WTC11 (cell line): ENCODE measurements at regions not wholly inside any gene's neighbourhood (a gene's known extent, or its start where the extent isn't known, plus 50 kb on each side); places are given as distances from the start of the nearest gene placed in this dataset.
A peak's percentile ranks its signal among the peaks of the same experiment; 100 is the strongest.

Experiments
- ATAC-seq: fragments of 200-7000 bp; cut with Tn5 transposase; 2 replicates; pipeline ENCODE4 v1.10.0; 2021; ENCODE audit warnings: mild to moderate bottlenecking, moderate library complexity
- CTCF ChIA-PET: fragments of 300-600 bp; sonication (Branson Sonifier 250); formaldehyde crosslinking; loops from one replicate; lab custom pipeline; 2021; ENCODE audit warnings: antibody characterized with exemption; lab: Charles Lee
- POLR2A ChIA-PET: fragments of 350-600 bp; sonication (Branson Sonifier 250); formaldehyde crosslinking; loops from one replicate; lab custom pipeline; 2021; ENCODE audit warnings: antibody characterized with exemption; lab: Charles Lee
- DNase-seq: peaks from one replicate; pipeline ENCODE4 v3.0.0; 2021; ENCODE audit warnings: low spot score
- H3K27ac Mint-ChIP-seq: 2 replicates; pipeline ENCODE4 v1.8.0; 2021; ENCODE audit warnings: mixed read lengths
- H3K27me3 Mint-ChIP-seq: 2 replicates; pipeline ENCODE4 v1.8.0; 2021; ENCODE audit warnings: low read depth, mild to moderate bottlenecking, moderate library complexity, mixed read lengths
- H3K36me3 Mint-ChIP-seq: 2 replicates; pipeline ENCODE4 v1.8.0; 2021; ENCODE audit warnings: mixed read lengths
- H3K4me1 Mint-ChIP-seq: 2 replicates; pipeline ENCODE4 v1.8.0; 2022; ENCODE audit warnings: mixed read lengths
- H3K4me3 Mint-ChIP-seq: 2 replicates; pipeline ENCODE4 v1.8.0; 2021; ENCODE audit warnings: mild to moderate bottlenecking, moderate library complexity, mixed read lengths
- H3K9me3 Mint-ChIP-seq: 2 replicates; pipeline ENCODE4 v1.8.0; 2021; ENCODE audit warnings: mixed read lengths
- ARID4B ChIP-seq: sonication (generic); formaldehyde crosslinking; IDR thresholded peaks from 2 replicates; pipeline ENCODE4 v1.8.0; 2023; ENCODE audit warnings: missing genetic modification reagents, mild to moderate bottlenecking, borderline replicate concordance
- ATF1 ChIP-seq: sonication (generic); formaldehyde crosslinking; IDR thresholded peaks from 2 replicates; pipeline ENCODE4 v1.8.1; 2023; ENCODE audit warnings: mild to moderate bottlenecking, moderate library complexity, missing genetic modification reagents
- CBFB ChIP-seq: sonication (generic); formaldehyde crosslinking; IDR thresholded peaks from 2 replicates; pipeline ENCODE4 v1.8.1; 2022; ENCODE audit warnings: mild to moderate bottlenecking, low read depth, missing genetic modification reagents
- CDX4 ChIP-seq: fragments of 250-450 bp; sonication (Bioruptor Pico); IDR thresholded peaks from 2 replicates; pipeline ENCODE4 v1.9.0; 2021; ENCODE audit warnings: moderate library complexity, mild to moderate bottlenecking, inconsistent platforms, borderline replicate concordance
- CREB1 ChIP-seq: sonication (generic); formaldehyde crosslinking; IDR thresholded peaks from 2 replicates; pipeline ENCODE4 v1.8.0; 2023; ENCODE audit warnings: mild to moderate bottlenecking, missing genetic modification reagents
- EMX1 ChIP-seq: fragments of 250-450 bp; sonication (Bioruptor Pico); IDR thresholded peaks from 2 replicates; pipeline ENCODE4 v1.8.0; 2021; ENCODE audit warnings: mild to moderate bottlenecking
- GTF2I ChIP-seq: fragments of 250-450 bp; sonication (Bioruptor Pico); conservative IDR thresholded peaks from 2 replicates; pipeline ENCODE4 v1.4.0; 2021; ENCODE audit warnings: mild to moderate bottlenecking
- MAX ChIP-seq: sonication (generic); formaldehyde crosslinking; IDR thresholded peaks from 2 replicates; pipeline ENCODE4 v1.8.0; 2022; ENCODE audit warnings: mild to moderate bottlenecking, missing genetic modification reagents
- NFYB ChIP-seq: sonication (generic); formaldehyde crosslinking; conservative IDR thresholded peaks from 2 replicates; pipeline ENCODE4 v1.8.0; 2022; ENCODE audit warnings: low read depth, missing genetic modification reagents
- NR3C1 ChIP-seq: sonication (generic); formaldehyde crosslinking; conservative IDR thresholded peaks from 2 replicates; pipeline ENCODE4 v1.8.1; 2023; ENCODE audit warnings: low read depth, mild to moderate bottlenecking, missing genetic modification reagents
- STAT6 ChIP-seq: sonication (generic); formaldehyde crosslinking; conservative IDR thresholded peaks from 2 replicates; pipeline ENCODE4 v1.8.1; 2023; ENCODE audit warnings: mild to moderate bottlenecking, low read depth, missing genetic modification reagents, moderate library complexity
- TEAD4 ChIP-seq: sonication (generic); formaldehyde crosslinking; IDR thresholded peaks from 2 replicates; pipeline ENCODE4 v1.8.0; 2022; ENCODE audit warnings: mild to moderate bottlenecking, missing genetic modification reagents
- USF1 ChIP-seq: sonication (generic); formaldehyde crosslinking; IDR thresholded peaks from 2 replicates; pipeline ENCODE4 v1.8.0; 2022; ENCODE audit warnings: mild to moderate bottlenecking, missing genetic modification reagents
- ZBTB43 ChIP-seq: sonication (generic); formaldehyde crosslinking; IDR thresholded peaks from 2 replicates; pipeline ENCODE4 v1.8.1; 2023; ENCODE audit warnings: mild to moderate bottlenecking, missing genetic modification reagents
- ZNF138 ChIP-seq: sonication (generic); formaldehyde crosslinking; conservative IDR thresholded peaks from 2 replicates; pipeline ENCODE4 v1.8.1; 2022; ENCODE audit warnings: mild to moderate bottlenecking, moderate library complexity, missing genetic modification reagents
- ZSCAN18 ChIP-seq: fragments of 250-450 bp; sonication (Bioruptor Pico); IDR thresholded peaks from 2 replicates; pipeline ENCODE4 v2.1.2; 2022; ENCODE audit warnings: mild to moderate bottlenecking, moderate library complexity

- ATAC-seq, result peak; percentile 58
- no peak for TF ChIP-seq USF1 (CRISPR knock-in tag)
- Mint-ChIP-seq H3K4me1 (peaks cover 13% of the 10 kb centered on the region), H3K27ac (peak overlapping the region; percentile 1; the same call in 1 of the 2 replicates), H3K9me3 (no peaks in the 10 kb centered on the region), H3K4me3 (no peak overlapping the region), H3K27me3 (no peaks in the 10 kb centered on the region), H3K36me3 (no peaks in the 10 kb centered on the region)
- no peak for DNase-seq
- ChIA-PET POLR2A (no interaction called here), CTCF (no interaction called here)
These were observed 226.3 kb upstream of the SMLR1 start for GRCh38 chr6:130600880-130601341.

GRCh38 chr6:130602151-130602770, 224.9 kb upstream of the SMLR1 start:
- no peaks in the 10 kb centered on the region for H3K27me3 Mint-ChIP-seq
- H3K27ac Mint-ChIP-seq, result no peak overlapping the region
- H3K9me3 Mint-ChIP-seq, result no peaks in the 10 kb centered on the region
- no peak for ATAC-seq
- peaks cover 11% of the 10 kb centered on the region for H3K4me1 Mint-ChIP-seq
- H3K36me3 Mint-ChIP-seq, result no peaks in the 10 kb centered on the region
- DNase-seq, result no peak
- POLR2A ChIA-PET, result no interaction called here
- no peak for TF ChIP-seq CREB1 (CRISPR knock-in tag)
- TF ChIP-seq MAX (CRISPR knock-in tag), result no peak
- no peak for TF ChIP-seq GTF2I (CRISPR knock-in tag)
- TF ChIP-seq ARID4B (CRISPR knock-in tag), result no peak
- peak; percentile 60; the same call in 1 of the 2 replicates for TF ChIP-seq CDX4 (CRISPR knock-in tag)
- TF ChIP-seq NFYB (CRISPR knock-in tag), result no peak
- TF ChIP-seq, all 79 proteins: peak for 1
- H3K4me3 Mint-ChIP-seq, result no peak overlapping the region
- CTCF ChIA-PET, result interaction anchor here (0.6 kb wide), 1 partner anchor 178 kb away, joined by 4 read pairs; no protein-coding TSS in a partner anchor

- CTCF ChIA-PET, result interaction anchor here (0.8 kb wide), 1 partner anchor 95 kb away, joined by 3 read pairs; no protein-coding TSS in a partner anchor
- no peaks in the 10 kb centered on the region for H3K36me3 Mint-ChIP-seq
- DNase-seq, result no peak
- ATAC-seq, result no peak
- H3K4me1 Mint-ChIP-seq, result peaks cover 11% of the 10 kb centered on the region
- no peak overlapping the region for H3K27ac Mint-ChIP-seq
- H3K27me3 Mint-ChIP-seq, result no peaks in the 10 kb centered on the region
- no peak overlapping the region for H3K4me3 Mint-ChIP-seq
- no peaks in the 10 kb centered on the region for H3K9me3 Mint-ChIP-seq
- POLR2A ChIA-PET, result no interaction called here
- TF ChIP-seq ATF1 (no peak), EMX1 (CRISPR knock-in tag) (no peak), ZSCAN18 (no peak), CBFB (CRISPR knock-in tag) (no peak), TEAD4 (CRISPR knock-in tag) (no peak), ZBTB43 (CRISPR knock-in tag) (no peak), STAT6 (CRISPR knock-in tag) (no peak), NR3C1 (no peak), ZNF138 (CRISPR knock-in tag) (no peak)
These were observed 223.8 kb upstream of the SMLR1 start for GRCh38 chr6:130603391-130603790.
